SH-SY5Y (cell line): ENCODE measurements at regions not wholly inside any gene's neighbourhood (a gene's known extent, or its start where the extent isn't known, plus 50 kb on each side); places are given as distances from the start of the nearest gene placed in this dataset.

Experiments
- GATA2 ChIP-seq: IDR thresholded peaks from 2 replicates; pipeline ENCODE4 v1.6.1; 2011; ENCODE audit warnings: mild to moderate bottlenecking, low read depth, low read length
- GATA3 ChIP-seq: IDR thresholded peaks from 2 replicates; pipeline ENCODE4 v1.6.1; 2011; ENCODE audit warnings: low read depth, mild to moderate bottlenecking, low read length, moderate library complexity

DNA sequence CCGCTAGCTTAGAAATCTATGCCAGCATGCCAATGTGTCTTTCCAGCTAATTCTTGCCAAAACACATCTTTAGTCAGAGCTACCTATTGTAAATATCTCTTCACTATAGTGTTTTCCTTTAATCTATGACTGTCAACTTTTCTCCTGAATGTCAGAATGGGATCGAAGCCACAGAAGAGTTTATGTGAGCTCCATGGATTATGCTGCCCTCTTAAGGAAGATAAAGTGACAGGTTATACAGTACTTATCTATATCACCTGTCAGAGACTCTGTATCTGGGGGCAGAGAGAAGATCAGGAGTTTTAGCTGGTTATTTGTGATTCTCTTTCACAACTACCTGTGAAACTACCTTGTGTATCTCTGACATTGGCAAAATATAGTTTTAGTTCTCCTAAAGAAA is 204.3 kb upstream of the SEL1L start:
- TF ChIP-seq GATA2, result no peak
- no peak for TF ChIP-seq GATA3
